WI38 (cell line): ENCODE measurements at regions not wholly inside any gene's neighbourhood (a gene's known extent, or its start where the extent isn't known, plus 50 kb on each side); places are given as distances from the start of the nearest gene placed in this dataset.

Source experiments
- H3K4me3 ChIP-seq: 2 replicates; pipeline ENCODE4 v1.5.1; 2011; ENCODE audit warnings: low read depth, mild to moderate bottlenecking, control low read depth, low read length
- CTCF ChIP-seq: IDR thresholded peaks from 2 replicates; pipeline ENCODE4 v1.5.1; 2012; ENCODE audit warnings: low read depth, mild to moderate bottlenecking, control low read depth, low read length

GRCh38 chr2:153373510-153374279 lies 104.9 kb downstream of the RPRM start:
- no peak for TF ChIP-seq CTCF
- no peak overlapping the region for H3K4me3 ChIP-seq

GRCh38 chr2:153360239-153360638 lies 118.3 kb downstream of the RPRM start:
- TF ChIP-seq CTCF: no peak
- H3K4me3 ChIP-seq: no peak overlapping the region

- H3K4me3 ChIP-seq: no peak overlapping the region
- TF ChIP-seq CTCF: no peak
Measured at GRCh38 chr2:153354377-153354776, 124.2 kb downstream of the RPRM start.

- no peak overlapping the region for H3K4me3 ChIP-seq
- TF ChIP-seq CTCF: no peak
Measured at GRCh38 chr2:153349603-153350002, 129.0 kb downstream of the RPRM start.

- H3K4me3 ChIP-seq: no peak overlapping the region
- TF ChIP-seq CTCF: no peak
Measured at GRCh38 chr2:153347818-153348495, 130.6 kb downstream of the RPRM start.

GRCh38 chr2:153320879-153321278 lies 157.7 kb downstream of the RPRM start:
- no peak overlapping the region for H3K4me3 ChIP-seq
- TF ChIP-seq CTCF: no peak

GRCh38 chr2:153311432-153311831 lies 167.1 kb downstream of the RPRM start:
- no peak overlapping the region for H3K4me3 ChIP-seq
- TF ChIP-seq CTCF: no peak
